Activated T-cell treated with anti-CD3 and anti-CD28 coated beads, Interleukin-2, amount 50 U/mL, for 48 hours (primary cell): ENCODE measurements at regions not wholly inside any gene's neighbourhood (a gene's known extent, or its start where the extent isn't known, plus 50 kb on each side); places are given as distances from the start of the nearest gene placed in this dataset.
"Not testable (repeated sequence)": the region's sequence is repeated elsewhere in the genome, so short reads cannot be mapped to it uniquely, and the experiment has no call there.

ENCODE experiments used
- DNase-seq, 2 experiments: peaks; one replicate each; pipeline ENCODE4 v3.0.0-alpha.2; 2020

GRCh38 chr14:30162066-30162465, 234.4 kb upstream of the PRKD1 start:
- no peak for DNase-seq

GRCh38 chr14:30165255-30165654, 237.6 kb upstream of the PRKD1 start:
- DNase-seq = no peak

GRCh38 chr14:30177781-30178180, 250.1 kb upstream of the PRKD1 start:
- DNase-seq = no peak

GRCh38 chr14:30179381-30180130, 251.9 kb upstream of the PRKD1 start:
- no peak for DNase-seq

DNA sequence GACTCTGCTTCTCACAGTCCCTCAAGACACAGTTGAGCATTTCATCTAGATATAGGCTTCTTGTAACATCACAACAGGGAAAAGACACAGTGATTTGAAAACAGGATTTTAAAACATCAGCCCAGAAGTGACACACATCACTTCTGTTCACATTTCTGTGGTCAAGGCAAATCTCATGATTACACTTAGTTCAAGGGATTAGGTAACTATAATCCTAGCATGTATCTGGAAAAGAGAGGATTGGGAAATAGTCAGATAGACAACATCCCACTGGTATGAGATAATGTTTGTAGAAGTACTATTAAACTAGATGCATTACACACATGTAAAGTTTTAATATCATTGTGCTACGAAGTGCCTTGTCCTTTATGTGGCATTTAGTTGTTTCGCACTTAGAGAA, 252.6 kb upstream of the PRKD1 start:
- no peak for DNase-seq

DNA sequence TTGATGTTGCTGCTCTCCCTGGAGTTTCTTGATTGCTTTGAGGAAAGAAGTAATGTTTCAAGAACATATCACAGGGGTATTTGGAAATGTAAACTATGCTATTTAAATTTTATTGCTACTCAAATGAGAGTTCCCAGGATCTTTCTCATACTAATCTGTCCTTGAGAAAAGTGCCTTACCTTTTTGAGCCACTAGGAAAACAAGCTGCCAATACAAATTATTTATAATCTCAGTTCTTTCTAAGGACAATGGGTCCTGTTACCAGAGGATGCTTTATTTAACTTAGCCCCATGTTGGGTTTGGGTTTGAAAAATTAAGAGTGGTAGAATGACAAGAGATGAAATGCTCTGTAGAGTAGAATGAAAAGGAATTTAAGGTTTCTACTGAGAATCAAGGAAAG, 258.2 kb upstream of the PRKD1 start:
- no peak for DNase-seq

- no peak for DNase-seq
Observed at GRCh38 chr14:30191639-30192279, 264.1 kb upstream of the PRKD1 start.

GRCh38 chr14:30193101-30193500, 265.5 kb upstream of the PRKD1 start:
- DNase-seq = no peak

DNA sequence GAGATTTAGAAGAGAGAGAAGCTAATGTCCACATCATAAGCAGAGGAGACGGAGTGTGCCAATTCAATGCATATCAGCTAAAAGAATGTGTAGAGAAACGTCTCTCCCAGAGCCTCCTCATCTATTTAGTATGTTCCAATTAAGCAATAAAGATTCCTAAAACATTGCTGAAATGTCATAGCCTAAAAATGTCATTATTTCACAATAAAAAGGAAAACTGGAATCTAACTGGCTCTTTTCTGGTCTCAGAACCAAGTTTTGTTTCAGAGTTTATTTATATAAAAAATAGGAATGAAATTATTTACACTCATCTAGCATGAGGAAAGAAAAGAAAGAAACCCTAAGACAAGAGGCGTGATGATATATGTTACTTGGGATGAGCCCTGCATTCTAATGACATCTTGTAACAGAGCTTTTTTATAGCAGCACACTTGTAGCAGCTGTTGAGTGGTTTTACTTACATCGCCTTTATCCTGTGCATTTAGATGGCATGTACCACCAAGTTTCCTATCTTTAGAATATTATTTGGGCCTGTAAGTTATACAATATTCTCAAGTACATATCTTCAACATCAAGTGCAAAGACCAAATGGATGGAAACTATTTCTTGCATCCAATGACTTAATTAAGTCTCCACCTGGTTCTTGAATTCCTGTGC, 266.3 kb upstream of the PRKD1 start:
- DNase-seq = no peak

DNA sequence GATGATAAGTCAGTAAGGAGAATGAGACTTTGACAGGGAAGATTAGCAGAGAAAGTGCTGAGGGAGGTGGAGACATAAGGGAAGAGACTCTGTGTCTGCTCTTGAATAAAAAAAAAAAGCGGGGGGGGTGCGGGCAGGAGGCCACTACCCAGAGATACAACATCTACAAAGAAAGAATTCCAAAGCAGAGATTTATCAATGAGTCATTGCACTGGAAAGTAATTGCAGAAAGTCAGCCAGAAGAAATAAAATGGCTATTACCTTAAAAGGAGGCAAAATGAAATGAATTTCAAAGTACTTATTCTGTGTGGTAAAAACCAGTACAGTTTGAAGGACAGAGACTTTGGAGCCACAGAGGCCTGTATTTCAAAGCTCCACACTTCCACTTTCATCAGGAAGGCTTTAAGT, 267.1 kb upstream of the PRKD1 start:
- no peak for DNase-seq

- no peak for DNase-seq
Observed at GRCh38 chr14:30195941-30196340, 268.3 kb upstream of the PRKD1 start.

GRCh38 chr14:30196861-30197260, 269.2 kb upstream of the PRKD1 start:
- no peak for DNase-seq

- DNase-seq = not testable (repeated sequence)
Observed at GRCh38 chr14:30198720-30199119, 271.1 kb upstream of the PRKD1 start.

GRCh38 chr14:30204431-30204980, 276.9 kb upstream of the PRKD1 start:
- DNase-seq = no peak

DNA sequence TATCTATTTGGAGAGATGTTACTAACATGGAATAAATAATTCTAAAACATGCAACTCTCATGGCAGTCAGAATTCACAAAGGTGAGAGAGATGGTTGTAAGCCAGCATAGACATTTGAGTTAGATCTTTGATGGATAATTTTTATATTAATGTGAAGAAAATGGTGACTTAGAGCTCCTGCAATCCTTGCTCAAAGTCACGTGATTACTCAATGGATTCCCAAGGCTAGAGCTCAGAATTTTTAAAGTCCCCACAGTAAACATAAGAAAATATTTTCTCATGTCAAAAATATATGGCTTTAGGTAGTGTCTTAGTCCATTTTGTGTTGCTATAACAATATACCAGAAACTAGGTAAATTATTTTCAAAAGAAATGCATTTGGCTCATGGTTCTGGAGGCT, 281.5 kb upstream of the PRKD1 start:
- DNase-seq = no peak

DNA sequence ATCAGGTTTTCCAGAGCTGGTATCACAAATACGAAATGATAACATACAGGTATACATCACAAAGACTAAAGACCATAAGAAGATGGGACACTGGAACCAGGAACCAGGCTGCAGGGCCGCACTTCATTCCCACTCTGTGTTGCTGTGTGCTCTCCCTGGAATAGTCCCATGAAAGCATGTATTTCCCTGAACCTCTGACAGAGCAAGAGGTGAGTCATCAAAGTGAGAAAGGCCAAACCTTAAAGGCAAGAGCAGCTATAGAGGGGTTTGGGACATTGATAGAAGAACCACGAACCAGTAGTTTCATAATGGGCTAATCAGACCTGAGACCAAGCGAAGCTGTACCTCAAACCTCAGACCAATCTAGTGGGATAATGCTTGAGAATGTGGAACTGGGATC, 283.0 kb upstream of the PRKD1 start:
- DNase-seq = no peak

- DNase-seq = no peak
Observed at GRCh38 chr14:30211326-30211725, 283.7 kb upstream of the PRKD1 start.

DNA sequence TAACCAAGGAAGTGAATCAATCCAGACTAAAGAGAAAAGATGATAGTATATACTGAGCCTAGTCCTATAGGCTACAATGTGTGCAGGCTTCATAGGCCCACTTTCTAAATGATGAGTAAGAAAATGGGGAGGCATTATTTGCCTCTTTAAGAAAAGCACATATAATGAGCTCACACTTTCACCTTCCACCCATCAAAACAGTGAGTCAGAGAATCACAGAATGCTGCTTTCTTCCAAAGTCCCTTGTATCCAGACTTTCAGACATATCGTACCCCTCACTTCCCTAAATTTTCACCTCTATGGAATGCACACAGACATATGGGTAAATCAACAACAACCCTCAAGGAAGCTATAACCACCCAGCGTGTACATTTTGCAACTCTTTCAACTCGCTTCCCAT, 286.4 kb upstream of the PRKD1 start:
- DNase-seq = no peak

- DNase-seq = no peak
Observed at GRCh38 chr14:30214461-30215090, 286.9 kb upstream of the PRKD1 start.

DNA sequence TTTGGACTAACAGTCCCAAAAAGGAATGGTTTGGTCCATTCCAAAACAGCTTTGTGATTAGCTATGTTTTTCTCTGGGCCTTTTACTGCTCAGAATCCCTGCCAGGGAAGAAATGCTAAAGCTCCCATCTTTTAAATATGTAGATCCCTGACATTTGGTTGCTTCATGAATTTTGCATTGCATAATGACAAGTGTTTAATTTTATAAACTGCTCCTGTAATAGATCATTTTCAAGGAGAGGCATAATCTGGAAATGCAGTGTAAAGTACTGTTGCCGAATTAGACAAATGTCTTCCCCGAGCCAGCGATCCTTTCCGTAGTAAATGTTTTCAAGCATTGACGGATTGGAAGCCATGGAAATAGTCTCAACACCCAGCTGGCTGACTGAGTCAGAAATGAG, 291.3 kb upstream of the PRKD1 start:
- no peak for DNase-seq

DNA sequence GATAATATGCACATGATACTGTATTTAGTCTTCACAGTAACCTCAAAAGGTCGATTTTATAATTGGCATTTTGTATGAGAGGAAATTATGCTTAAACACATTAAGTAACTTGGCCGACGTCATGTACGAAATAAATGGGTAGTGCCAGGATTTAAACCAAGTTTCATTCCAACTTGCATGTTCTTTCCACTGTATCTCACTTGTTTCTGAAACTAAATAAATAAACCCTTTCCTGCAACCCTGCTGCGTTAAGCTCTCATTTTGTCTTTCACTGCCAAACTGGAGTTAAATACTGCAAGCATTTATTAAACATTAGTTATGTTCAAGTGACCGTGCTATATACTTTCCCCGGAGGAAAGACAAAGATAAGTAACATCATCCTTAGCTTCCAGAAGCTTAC, 293.9 kb upstream of the PRKD1 start:
- DNase-seq = no peak

DNA sequence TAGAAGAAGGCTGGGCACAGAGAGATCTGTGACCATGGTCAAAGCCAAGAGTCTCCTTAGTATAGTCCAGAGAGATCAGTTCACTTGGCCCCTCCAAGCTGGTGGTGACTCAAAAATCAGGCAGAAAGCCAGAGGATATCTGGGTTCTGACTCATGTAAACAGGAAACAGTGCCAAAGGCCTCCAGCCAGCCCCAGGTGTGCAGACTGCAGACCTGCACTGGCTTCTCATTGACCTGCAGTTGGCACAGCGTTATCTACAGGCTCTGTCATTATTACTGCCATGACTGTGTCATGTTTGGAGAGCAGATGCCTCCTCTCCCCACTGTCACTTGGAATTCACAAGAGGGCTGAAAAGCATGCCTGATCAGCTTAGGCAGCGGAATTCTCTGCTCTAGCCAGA, 295.7 kb upstream of the PRKD1 start:
- DNase-seq = no peak

DNA sequence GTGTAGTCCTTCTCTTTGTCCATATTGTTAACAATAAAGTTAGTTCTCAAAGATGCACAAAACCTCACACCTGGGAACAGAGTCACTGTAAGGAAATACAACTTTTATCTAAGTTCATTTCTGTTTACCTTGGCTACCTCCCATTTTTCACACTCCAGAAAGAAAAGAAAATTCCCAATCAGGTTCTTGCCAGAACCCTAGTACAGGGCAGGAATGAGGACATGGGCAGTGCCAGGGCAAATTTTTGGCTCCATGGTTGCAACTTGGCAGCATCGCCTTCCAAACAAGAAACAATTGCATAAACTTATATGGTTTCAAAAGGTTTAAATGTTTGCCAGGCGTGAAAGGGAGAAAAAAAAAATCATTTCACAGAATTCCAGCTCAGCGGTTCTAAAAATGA, 296.3 kb upstream of the PRKD1 start:
- DNase-seq = no peak

DNA sequence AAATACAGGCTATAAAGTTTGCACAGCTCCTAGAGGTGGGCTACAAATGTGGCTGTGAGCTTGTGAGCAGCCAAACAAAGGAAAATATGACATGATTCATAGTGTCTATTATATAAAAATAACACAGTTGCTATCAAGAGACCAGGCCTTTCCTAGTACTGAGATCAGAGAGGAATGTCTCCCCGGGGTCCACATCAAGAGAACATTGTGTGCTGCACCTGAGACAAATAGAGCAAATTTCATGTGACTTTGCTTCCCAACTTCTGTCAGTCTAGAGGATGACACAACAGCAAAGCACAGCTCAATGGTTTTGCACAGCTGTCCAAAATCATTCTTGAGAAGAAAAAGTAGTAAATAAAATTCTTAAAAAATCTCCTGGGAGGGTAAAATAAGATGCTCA, 297.5 kb upstream of the PRKD1 start:
- DNase-seq = no peak
